ENCODE measurements at regions not wholly inside any gene's neighbourhood (a gene's known extent, or its start where the extent isn't known, plus 50 kb on each side); places are given as distances from the start of the nearest gene placed in this dataset.
A peak's percentile ranks its signal among the peaks of the same experiment; 100 is the strongest.
"Not testable (repeated sequence)": the region's sequence is repeated elsewhere in the genome, so short reads cannot be mapped to it uniquely, and the experiment has no call there.

DNA sequence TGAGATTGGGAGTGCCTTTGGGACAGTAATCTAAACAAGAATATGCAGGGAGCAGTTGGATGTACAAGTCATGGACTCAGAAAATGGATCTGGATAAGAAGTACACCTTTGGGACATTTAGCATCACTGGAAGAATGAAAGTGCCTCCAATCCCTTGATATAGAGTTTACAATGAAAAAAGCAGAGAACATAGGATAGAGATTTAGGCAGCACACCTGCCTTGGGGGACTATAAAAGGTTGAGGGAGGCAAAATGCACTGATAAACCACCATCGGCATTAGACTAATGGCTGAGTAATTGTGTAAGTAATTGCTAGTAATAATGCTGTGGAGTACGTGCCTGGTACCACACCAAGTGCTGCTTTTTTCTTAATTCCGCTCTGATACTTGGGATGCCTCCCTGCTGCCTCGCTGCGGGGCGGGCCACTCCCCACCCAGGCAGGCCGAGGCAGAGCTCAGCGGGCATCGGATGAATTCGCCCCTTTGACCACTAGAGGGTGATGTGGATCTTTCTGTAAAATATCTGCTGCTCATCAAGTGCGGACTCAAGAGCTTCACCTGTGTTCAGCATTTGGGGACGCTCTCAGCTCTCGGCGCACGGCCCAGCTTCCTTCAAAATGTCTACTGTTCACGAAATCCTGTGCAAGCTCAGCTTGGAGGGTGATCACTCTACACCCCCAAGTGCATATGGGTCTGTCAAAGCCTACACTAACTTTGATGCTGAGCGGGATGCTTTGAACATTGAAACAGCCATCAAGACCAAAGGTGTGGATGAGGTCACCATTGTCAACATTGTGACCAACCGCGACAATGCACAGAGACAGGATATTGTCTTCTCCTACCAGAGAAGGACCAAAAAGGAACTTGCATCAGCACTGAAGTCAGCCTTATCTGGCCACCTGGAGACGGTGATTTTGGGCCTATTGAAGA, 99.9 kb downstream of the ANKRD18B start:
- peak; percentile 50 to 55 for DNase-seq (ENCODE audit: low read depth in 2 of 2)

DNA sequence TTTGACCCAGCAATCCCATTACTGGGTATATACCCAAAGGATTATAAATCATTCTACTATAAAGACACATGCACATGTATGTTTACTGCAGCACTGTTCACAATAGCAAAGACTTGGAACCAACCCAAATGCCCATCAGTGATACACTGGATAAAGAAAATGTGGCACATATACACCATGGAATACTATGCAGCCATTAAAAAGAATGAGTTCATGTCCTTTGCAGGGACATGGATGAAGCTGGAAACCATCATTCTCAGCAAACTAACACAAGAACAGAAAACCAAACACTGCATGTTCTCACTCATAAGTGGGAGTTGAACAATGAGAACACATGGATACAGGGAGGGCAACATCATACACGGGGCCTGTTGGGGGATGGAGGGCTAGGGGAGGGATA, 104.3 kb downstream of the ANKRD18B start:
- DNase-seq (ENCODE audit: low read depth in 2 of 2) = not testable (repeated sequence)

- no peak for DNase-seq (ENCODE audit: low read depth in 2 of 2)
Measured at GRCh38 chr9:33628865-33629410, 104.9 kb downstream of the ANKRD18B start.

DNA sequence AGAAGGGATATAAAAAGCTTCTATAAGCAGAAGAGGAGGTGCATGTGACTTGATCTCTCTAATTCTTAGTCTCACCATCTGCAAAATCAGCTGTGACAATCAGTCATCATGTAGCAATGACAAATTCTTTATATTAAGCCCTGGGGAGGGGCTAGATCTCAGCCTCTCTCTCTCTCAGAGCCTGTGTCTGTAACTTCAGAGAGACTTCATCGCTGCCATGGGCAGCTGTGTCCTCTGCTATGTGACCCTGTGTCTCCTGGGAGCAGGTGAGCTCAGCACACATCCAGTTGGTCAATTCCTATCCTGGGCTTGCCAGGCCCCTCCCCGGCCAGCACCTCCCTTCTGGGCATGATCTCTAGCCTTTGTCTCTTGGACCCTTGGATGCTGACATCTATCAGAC, 109.6 kb downstream of the ANKRD18B start:
- no peak for DNase-seq (ENCODE audit: low read depth in 2 of 2)

- DNase-seq (ENCODE audit: low read depth in 2 of 2) = no peak
Measured at GRCh38 chr9:33637881-33638280, 113.8 kb downstream of the ANKRD18B start.

DNA sequence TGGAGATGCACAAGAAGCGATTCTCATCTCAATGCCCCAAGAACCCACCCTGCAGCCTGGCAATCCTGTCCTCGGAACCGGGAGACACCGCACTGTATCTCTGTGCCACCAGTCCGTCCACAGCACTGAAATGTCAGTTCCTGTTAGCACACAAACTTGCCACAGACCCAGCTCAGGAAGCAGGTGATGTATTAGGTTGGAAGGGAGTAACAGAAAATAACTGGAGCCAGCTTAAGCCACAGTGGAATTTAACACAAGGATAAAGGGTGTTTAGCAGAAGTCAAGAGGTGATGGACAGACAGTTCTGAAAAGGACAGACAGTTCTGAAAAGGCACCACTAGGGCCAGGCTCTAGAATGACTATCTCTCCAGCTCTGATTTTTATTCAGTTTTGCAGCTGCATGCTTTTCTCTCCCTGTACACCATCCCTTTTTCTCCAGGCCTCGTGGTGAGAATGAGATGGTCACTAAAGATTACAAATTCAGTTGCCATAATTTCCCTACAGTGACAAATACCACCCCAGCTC, 114.4 kb downstream of the ANKRD18B start:
- no peak for DNase-seq (ENCODE audit: low read depth in 2 of 2)

GRCh38 chr9:33645706-33646105, 121.7 kb downstream of the ANKRD18B start:
- no peak for DNase-seq (ENCODE audit: low read depth in 2 of 2)

- DNase-seq (ENCODE audit: low read depth in 2 of 2) = no peak
Measured at GRCh38 chr9:33649463-33649862, 125.4 kb downstream of the ANKRD18B start.

- DNase-seq (ENCODE audit: low read depth in 2 of 2) = no peak
Measured at GRCh38 chr9:33651125-33651524, 127.1 kb downstream of the ANKRD18B start.

DNA sequence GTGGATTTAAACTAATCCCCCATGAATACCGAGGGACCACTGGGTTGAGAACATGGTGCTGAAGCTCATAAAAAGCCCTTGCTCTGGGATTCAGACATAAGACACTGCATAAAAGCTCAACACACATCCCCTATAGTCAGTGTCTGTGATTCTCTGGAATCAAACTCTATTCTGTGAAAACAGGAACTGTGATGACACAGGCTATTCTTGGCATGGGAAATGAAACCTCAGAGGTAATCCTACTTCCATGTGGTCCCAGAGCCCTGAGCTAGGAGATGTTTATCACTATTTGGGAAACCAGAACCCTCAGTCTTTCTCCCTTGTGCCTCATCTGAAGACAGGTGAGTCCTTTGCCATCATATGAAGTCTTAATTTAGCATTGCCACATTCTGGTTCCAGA, 135.4 kb upstream of the PRSS3 start:
- no peak for DNase-seq (ENCODE audit: low read depth in 2 of 2)

DNA sequence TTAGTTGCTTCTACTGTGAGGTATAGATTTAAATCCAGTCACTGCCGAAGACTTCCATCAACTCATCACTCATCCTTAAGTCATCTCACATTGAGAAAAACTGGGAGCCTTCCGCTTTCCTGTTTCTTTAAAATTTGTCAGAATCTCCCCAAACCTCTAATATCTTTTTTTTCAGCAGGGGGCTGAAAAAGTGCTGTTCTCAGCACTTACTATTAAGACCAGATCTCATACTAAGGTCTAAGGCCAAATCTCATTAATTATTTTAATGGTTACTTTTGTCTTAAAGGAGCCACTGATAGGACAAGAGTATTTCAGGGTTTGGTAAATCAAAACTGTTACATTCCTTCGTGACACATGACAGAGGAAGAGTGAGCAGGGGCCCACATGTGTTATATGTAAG, 134.6 kb upstream of the PRSS3 start:
- no peak for DNase-seq (ENCODE audit: low read depth in 2 of 2)

DNA sequence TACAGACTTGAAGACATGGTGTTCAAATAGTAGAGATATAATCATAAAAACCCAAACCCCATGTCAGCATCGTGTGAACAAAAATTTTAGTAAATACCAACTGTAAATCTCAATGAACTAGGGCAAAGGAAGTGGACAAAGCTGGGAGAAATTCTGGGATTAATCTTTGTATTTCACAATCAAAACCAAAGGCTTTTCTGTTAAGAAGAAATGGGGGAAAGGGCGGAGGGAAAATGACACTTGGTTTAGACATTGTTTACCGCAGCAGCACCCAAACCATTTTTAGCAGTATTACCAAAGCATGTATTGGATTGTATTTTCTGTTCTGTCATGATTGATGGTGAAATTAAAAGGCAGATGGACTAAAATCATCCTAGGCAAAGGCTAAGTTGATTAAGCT, 134.2 kb upstream of the PRSS3 start:
- DNase-seq (ENCODE audit: low read depth in 2 of 2) = no peak

DNA sequence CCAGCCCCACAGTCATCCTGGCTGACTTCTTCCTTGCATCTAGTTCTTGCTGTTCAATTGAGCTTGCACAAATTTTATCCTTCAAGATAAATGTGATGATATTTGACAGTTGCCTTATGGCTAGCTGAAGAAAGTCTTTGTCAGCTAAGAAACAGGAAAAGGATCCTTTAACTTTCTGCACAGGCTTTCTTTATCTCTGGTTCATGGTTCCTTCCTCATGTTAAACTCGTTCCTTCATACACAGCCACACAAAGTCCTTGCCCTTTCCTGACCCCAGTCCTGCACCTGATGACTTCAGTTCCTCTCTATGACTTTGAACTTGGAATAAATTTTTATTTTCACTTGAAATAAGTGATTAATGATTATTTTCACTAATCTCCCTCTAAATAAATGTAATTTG, 132.5 kb upstream of the PRSS3 start:
- no peak for DNase-seq (ENCODE audit: low read depth in 2 of 2)

GRCh38 chr9:33676194-33676745, 119.1 kb upstream of the PRSS3 start:
- DNase-seq (ENCODE audit: low read depth in 2 of 2) = not testable (repeated sequence)

DNA sequence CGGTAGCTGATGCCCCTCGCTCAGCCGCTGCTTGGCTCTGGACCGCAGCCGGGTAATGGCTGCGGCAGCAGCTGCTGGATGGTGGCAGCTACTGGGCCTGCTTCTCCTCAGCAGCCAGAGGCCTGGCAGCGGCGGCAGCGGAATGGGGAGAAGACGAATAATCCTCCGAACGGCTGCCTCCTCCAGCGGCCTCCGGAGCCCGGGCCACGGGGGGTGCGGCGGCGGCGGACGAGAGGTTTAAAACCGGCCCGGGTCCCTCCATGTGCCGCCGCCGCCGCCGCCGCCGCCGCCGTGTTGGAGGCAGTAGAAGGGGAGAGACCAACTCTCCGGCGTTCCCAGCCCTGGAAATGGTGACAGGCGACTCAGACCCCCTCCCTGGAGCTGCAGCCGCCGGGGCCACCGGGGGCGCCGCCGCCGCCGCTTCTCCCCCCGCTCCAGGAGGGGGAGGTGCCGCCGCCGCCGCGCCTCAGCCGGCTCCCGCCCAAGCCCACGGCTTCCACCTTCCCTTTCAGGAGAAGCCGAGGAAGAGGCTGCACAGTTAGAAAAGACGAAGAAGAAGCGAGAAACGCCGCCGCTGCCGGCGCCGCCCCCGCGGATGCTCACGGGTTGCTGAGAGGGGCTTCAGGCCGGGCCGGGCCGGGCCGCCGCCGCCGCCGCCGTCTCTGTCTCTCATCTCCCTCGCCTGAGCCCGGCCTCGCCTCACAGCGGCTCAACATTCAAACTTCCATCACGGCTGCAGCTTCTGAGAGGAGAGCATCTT, 118.4 kb upstream of the PRSS3 start:
- peak in 1 of 2 donors; percentile 2 for DNase-seq (ENCODE audit: low read depth in 2 of 2)

DNA sequence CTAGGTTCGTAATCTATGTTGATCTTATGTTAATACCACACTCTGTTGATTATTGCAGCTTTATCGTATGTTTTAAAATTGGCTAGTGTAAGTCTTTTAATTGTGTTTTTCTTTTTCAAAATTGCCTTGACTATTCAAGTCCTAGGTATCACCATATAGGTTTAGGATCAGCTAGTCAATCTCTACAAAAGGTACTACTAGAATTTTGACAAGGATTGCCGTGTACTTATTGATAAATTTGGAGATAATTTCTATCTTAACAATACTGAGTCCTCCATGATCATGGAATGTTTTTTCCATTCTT, 117.9 kb upstream of the PRSS3 start:
- DNase-seq (ENCODE audit: low read depth in 2 of 2) = no peak

DNA sequence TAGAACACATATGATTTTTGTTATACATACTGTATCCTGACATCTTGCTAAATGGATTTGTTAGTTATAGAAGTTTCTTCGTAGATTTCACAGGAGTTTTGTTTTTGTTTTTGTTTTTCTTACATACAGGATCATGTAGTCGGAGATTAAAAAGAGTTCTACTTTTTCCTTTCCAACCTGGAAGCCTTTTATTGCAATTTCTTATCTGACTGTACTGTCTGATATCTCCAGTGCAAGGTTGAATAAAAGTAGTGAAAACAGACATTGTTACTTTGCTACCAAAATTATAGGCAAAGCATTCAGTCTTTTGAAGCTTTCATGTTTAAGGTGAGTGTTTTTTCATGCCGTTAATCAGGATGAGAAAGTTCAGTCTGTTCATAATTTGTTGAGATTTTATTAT, 117.4 kb upstream of the PRSS3 start:
- DNase-seq (ENCODE audit: low read depth in 2 of 2) = no peak

DNA sequence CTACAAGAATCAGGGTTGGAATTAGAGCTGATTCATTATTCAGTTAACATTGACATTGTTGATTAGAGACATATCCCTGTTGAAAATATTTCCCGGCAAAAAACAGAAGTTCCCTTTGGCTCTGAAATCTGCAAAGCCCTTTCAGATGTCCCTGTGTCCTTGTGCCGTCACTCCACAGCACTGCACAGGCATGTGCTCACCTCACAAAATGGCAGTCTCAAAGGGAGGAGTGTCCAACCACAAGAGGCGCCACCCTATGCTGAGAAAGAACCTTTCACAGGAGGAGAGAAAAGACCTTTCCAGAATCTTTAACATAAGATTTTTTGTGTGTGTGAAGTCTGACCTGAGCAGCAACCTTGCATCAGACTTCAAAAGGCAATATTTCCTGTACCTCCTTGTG, 112.8 kb upstream of the PRSS3 start:
- no peak for DNase-seq (ENCODE audit: low read depth in 2 of 2)

DNA sequence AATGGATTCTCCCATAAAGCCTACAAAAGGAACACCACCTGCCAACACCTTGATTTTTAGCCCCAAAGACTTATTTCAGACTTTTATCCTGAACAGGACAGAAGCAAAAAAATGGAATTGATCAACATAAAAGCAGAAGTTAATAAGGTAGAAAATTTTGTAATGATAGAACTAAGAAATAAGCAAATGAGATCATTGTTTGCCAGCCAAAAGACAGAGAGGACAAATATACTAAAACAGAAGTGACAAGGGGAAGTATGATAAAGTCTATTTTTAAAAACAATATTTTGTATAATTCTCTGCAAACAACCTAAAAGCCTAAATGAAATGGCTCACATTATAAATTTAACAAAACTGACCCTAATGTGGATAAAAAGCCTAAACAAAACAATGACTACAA, 110.5 kb upstream of the PRSS3 start:
- no peak for DNase-seq (ENCODE audit: low read depth in 2 of 2)

DNA sequence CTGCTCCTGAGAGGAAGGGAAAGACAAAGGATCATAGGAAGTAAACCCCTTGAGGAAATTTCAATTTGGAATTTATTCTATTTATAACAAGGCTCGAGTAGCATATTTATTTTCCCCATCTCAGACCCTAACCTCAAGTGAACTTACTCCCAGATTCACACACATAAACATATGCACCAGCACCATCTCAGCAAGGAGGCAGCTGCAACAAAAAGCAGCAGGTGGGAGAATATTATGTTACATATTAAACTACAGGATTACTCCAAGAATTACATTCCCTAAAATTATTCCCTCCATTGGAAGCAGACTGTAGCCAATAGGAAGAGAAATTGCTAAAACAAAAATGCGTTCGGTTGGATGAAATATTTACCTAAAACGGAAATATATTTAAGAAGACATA, 108.4 kb upstream of the PRSS3 start:
- no peak for DNase-seq (ENCODE audit: low read depth in 2 of 2)

DNA sequence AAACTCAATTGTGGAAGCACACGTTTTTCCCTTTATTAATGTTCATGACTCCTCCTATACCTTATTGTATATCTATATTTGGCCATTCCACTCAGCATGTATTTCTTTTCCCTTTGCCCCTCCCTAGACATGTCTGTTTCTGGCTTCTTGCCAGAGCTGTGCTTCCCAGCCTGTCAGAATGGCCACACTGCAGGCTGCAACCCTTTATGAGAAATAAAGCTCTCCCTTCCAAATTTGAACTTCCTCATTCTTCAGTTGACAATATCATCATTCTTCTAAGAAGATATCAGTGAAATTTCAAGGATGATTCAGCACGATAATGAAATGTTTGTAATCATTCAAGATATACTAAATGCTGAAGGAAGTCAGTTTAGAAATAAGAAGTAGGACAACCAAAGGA, 107.6 kb upstream of the PRSS3 start:
- DNase-seq (ENCODE audit: low read depth in 2 of 2) = no peak

- DNase-seq (ENCODE audit: low read depth in 2 of 2) = no peak
Measured at GRCh38 chr9:33690143-33690933, 105.0 kb upstream of the PRSS3 start.
